ENCODE measurements at regions not wholly inside any gene's neighbourhood (a gene's known extent, or its start where the extent isn't known, plus 50 kb on each side); places are given as distances from the start of the nearest gene placed in this dataset.

GRCh38 chr3:134086616-134087015, 56.9 kb upstream of the SLCO2A1 start:
- no peaks in the 10 kb centered on the region for H3K36me3 Mint-ChIP-seq (ENCODE audit: low read depth)
- no peaks in the 10 kb centered on the region for H3K9me3 Mint-ChIP-seq (ENCODE audit: insufficient read depth)
- POLR2A ChIA-PET = no interaction called here
- no peak for DNase-seq
- no peak overlapping the region for H3K27ac Mint-ChIP-seq
- no peaks in the 10 kb centered on the region for H3K4me1 Mint-ChIP-seq (ENCODE audit: low read depth)
- no peak overlapping the region for H3K4me3 Mint-ChIP-seq
- CTCF ChIA-PET = no interaction called here
- ATAC-seq = no peak
- peaks cover 4% of the 10 kb centered on the region for H3K27me3 Mint-ChIP-seq (ENCODE audit: low read depth)

- Mint-ChIP-seq H3K27me3 (ENCODE audit: low read depth) (peaks cover 2% of the 10 kb centered on the region), H3K36me3 (ENCODE audit: low read depth) (no peaks in the 10 kb centered on the region), H3K4me1 (ENCODE audit: low read depth) (no peaks in the 10 kb centered on the region), H3K9me3 (ENCODE audit: insufficient read depth) (no peaks in the 10 kb centered on the region), H3K4me3 (no peak overlapping the region), H3K27ac (no peak overlapping the region)
- ATAC-seq (no peak), DNase-seq (no peak)
- ChIA-PET CTCF (no interaction called here), POLR2A (no interaction called here)
These were observed 55.5 kb upstream of the SLCO2A1 start for GRCh38 chr3:134085034-134085775.

- H3K4me1 Mint-ChIP-seq (ENCODE audit: low read depth) = no peaks in the 10 kb centered on the region
- DNase-seq (no peak), ATAC-seq (no peak)
- no peak overlapping the region for H3K4me3 Mint-ChIP-seq
- ChIA-PET POLR2A (no interaction called here), CTCF (no interaction called here)
- H3K27me3 Mint-ChIP-seq (ENCODE audit: low read depth) = peaks cover 2% of the 10 kb centered on the region
- no peak overlapping the region for H3K27ac Mint-ChIP-seq
- H3K9me3 Mint-ChIP-seq (ENCODE audit: insufficient read depth) = no peaks in the 10 kb centered on the region
- H3K36me3 Mint-ChIP-seq (ENCODE audit: low read depth) = no peaks in the 10 kb centered on the region
These were observed 54.7 kb upstream of the SLCO2A1 start for GRCh38 chr3:134084242-134084950.

GRCh38 chr3:134083626-134084241, 54.0 kb upstream of the SLCO2A1 start:
- H3K27ac Mint-ChIP-seq = no peak overlapping the region
- no peaks in the 10 kb centered on the region for H3K4me1 Mint-ChIP-seq (ENCODE audit: low read depth)
- H3K27me3 Mint-ChIP-seq (ENCODE audit: low read depth) = peaks cover 3% of the 10 kb centered on the region
- CTCF ChIA-PET = no interaction called here
- ATAC-seq = no peak
- no peak for DNase-seq
- no peaks in the 10 kb centered on the region for H3K9me3 Mint-ChIP-seq (ENCODE audit: insufficient read depth)
- H3K36me3 Mint-ChIP-seq (ENCODE audit: low read depth) = no peaks in the 10 kb centered on the region
- POLR2A ChIA-PET = no interaction called here
- H3K4me3 Mint-ChIP-seq = no peak overlapping the region

- CTCF ChIA-PET = no interaction called here
- no peak for DNase-seq
These were observed 53.3 kb upstream of the SLCO2A1 start for GRCh38 chr3:134083008-134083407.

GRCh38 chr3:134082582-134082981, 52.9 kb upstream of the SLCO2A1 start:
- Mint-ChIP-seq H3K36me3 (ENCODE audit: low read depth) (no peaks in the 10 kb centered on the region), H3K4me1 (ENCODE audit: low read depth) (no peaks in the 10 kb centered on the region), H3K9me3 (ENCODE audit: insufficient read depth) (no peaks in the 10 kb centered on the region), H3K27me3 (ENCODE audit: low read depth) (peaks cover 3% of the 10 kb centered on the region), H3K27ac (no peak overlapping the region), H3K4me3 (no peak overlapping the region)
- no peak for DNase-seq
- CTCF ChIA-PET = no interaction called here
- POLR2A ChIA-PET = no interaction called here
- no peak for ATAC-seq

More at GRCh38 chr3:134083008-134083407, 53.3 kb upstream of the SLCO2A1 start:
- H3K4me3 Mint-ChIP-seq = no peak overlapping the region
- ATAC-seq = no peak
- H3K27ac Mint-ChIP-seq = no peak overlapping the region
- POLR2A ChIA-PET = no interaction called here
- H3K36me3 Mint-ChIP-seq (ENCODE audit: low read depth) = no peaks in the 10 kb centered on the region
- H3K4me1 Mint-ChIP-seq (ENCODE audit: low read depth) = no peaks in the 10 kb centered on the region
- no peaks in the 10 kb centered on the region for H3K9me3 Mint-ChIP-seq (ENCODE audit: insufficient read depth)
- H3K27me3 Mint-ChIP-seq (ENCODE audit: low read depth) = peaks cover 3% of the 10 kb centered on the region

GRCh38 chr3:134081211-134081610, 51.5 kb upstream of the SLCO2A1 start:
- Mint-ChIP-seq H3K36me3 (ENCODE audit: low read depth) (no peaks in the 10 kb centered on the region), H3K27ac (no peak overlapping the region), H3K27me3 (ENCODE audit: low read depth) (peaks cover 3% of the 10 kb centered on the region), H3K4me3 (no peak overlapping the region), H3K9me3 (ENCODE audit: insufficient read depth) (no peaks in the 10 kb centered on the region), H3K4me1 (ENCODE audit: low read depth) (no peaks in the 10 kb centered on the region)
- CTCF ChIA-PET = interaction anchor here (1.0 kb wide), 1 partner anchor 42 kb away, joined by 3 read pairs; no protein-coding TSS in a partner anchor
- POLR2A ChIA-PET = no interaction called here
- ATAC-seq (no peak), DNase-seq (no peak)

- DNase-seq (peak; percentile 7), ATAC-seq (no peak)
- Mint-ChIP-seq H3K4me1 (ENCODE audit: low read depth) (no peaks in the 10 kb centered on the region), H3K27me3 (ENCODE audit: low read depth) (peaks cover 3% of the 10 kb centered on the region), H3K27ac (no peak overlapping the region), H3K36me3 (ENCODE audit: low read depth) (no peaks in the 10 kb centered on the region), H3K9me3 (ENCODE audit: insufficient read depth) (no peaks in the 10 kb centered on the region), H3K4me3 (no peak overlapping the region)
- ChIA-PET CTCF (interaction anchor here (1.0 kb wide), 1 partner anchor 42 kb away, joined by 3 read pairs; no protein-coding TSS in a partner anchor), POLR2A (interaction anchor here (0.6 kb wide), 1 partner anchor 9 kb away, joined by 4 read pairs; no protein-coding TSS in a partner anchor)
These were observed 51.0 kb upstream of the SLCO2A1 start for GRCh38 chr3:134080761-134081160.

GRCh38 chr3:134079761-134080160, 50.0 kb upstream of the SLCO2A1 start:
- no peak for ATAC-seq
- Mint-ChIP-seq H3K36me3 (ENCODE audit: low read depth) (no peaks in the 10 kb centered on the region), H3K9me3 (ENCODE audit: insufficient read depth) (no peaks in the 10 kb centered on the region), H3K4me3 (no peak overlapping the region), H3K27ac (no peak overlapping the region), H3K4me1 (ENCODE audit: low read depth) (no peaks in the 10 kb centered on the region), H3K27me3 (ENCODE audit: low read depth) (peaks cover 3% of the 10 kb centered on the region)
- ChIA-PET POLR2A (no interaction called here), CTCF (no interaction called here)
- no peak for DNase-seq

Measured in activated CD8-positive, alpha-beta T cell treated with anti-CD3 and anti-CD28 coated beads, Interleukin-2, amount 10 ng/mL, durations not matched to agents 7 days and 5 days (primary cell).